ENCODE measurements at regions not wholly inside any gene's neighbourhood (a gene's known extent, or its start where the extent isn't known, plus 50 kb on each side); places are given as distances from the start of the nearest gene placed in this dataset.

GRCh38 chr20:24804481-24805206 is 144.4 kb upstream of the CST7 start:
- in situ Hi-C loops (cut with HindIII; ENCODE audit: low pct_ligation_motif_present, low pct_unique_long_range_greater_than_20kb, low sequenced_read_pairs), result no loop called here

GRCh38 chr20:24805456-24806238 is 143.4 kb upstream of the CST7 start:
- no peak for DNase-seq
- in situ Hi-C loops (cut with HindIII; ENCODE audit: low pct_ligation_motif_present, low pct_unique_long_range_greater_than_20kb, low sequenced_read_pairs), result no loop called here

More at GRCh38 chr20:24804481-24805206, 144.4 kb upstream of the CST7 start:
- DNase-seq, result no peak

- no peak for DNase-seq
- in situ Hi-C loops (cut with HindIII; ENCODE audit: low pct_ligation_motif_present, low pct_unique_long_range_greater_than_20kb, low sequenced_read_pairs), result no loop called here
These were observed 142.1 kb upstream of the CST7 start for GRCh38 chr20:24806705-24807676.

DNA sequence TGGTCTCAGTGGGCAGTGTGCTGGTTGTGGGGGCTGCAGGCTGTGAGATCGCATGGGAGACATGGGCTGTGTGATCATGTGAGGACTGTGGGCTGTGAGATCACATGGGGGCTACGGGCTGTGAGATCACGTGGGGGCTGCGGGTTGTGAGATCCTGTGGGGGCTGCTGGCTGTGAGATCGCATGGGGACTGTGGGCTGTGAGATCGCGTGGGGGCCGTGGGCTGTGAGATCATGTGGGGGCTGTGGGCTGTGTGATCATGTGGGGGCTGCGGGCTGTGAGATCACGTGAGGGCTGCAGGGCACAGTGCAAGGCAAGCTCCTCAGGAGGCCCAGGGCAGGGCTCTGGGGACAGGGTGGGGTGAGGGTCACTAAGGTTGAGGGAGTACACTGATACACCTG is 140.5 kb upstream of the CST7 start:
- in situ Hi-C loops (cut with HindIII; ENCODE audit: low pct_ligation_motif_present, low pct_unique_long_range_greater_than_20kb, low sequenced_read_pairs), result no loop called here
- no peak for DNase-seq

GRCh38 chr20:24809606-24810005 is 139.5 kb upstream of the CST7 start:
- in situ Hi-C loops (cut with HindIII; ENCODE audit: low pct_ligation_motif_present, low pct_unique_long_range_greater_than_20kb, low sequenced_read_pairs), result no loop called here
- no peak for DNase-seq

DNA sequence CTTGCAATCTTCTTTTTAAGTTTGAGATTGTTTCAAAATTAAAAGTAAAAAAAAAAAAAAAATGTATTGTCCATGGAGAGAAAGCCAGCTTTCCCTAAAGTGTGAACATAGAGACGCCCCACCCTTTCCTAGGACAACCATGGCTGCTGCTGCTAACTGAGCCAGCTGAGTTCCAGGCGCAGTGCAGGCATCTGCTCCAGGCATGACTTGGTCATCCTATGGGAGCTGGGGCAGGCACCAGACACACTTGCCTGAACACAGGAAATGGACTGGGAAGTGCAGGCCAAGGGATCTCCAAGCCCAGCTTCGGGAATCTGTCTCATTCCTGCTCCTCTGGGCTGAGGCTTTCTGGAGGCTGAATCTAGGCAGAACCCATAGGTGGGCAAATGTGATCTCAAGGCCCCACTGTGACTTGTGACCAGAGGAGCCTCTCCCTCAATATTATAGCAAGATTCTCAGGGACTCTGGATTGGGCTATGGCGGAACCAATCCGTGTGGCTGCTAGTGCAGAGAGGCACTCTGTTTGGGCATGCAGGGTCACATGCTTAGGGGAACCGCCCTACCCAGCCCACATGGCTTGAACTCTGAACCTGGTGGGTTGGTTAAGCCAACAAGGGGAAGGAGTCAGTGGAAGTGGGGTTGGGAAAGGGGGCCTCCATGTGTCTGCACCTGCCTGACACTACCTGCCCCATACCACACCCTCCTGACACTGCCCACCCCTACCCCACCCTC is 138.2 kb upstream of the CST7 start:
- in situ Hi-C loops (cut with HindIII; ENCODE audit: low pct_ligation_motif_present, low pct_unique_long_range_greater_than_20kb, low sequenced_read_pairs), result no loop called here
- DNase-seq, result no peak

DNA sequence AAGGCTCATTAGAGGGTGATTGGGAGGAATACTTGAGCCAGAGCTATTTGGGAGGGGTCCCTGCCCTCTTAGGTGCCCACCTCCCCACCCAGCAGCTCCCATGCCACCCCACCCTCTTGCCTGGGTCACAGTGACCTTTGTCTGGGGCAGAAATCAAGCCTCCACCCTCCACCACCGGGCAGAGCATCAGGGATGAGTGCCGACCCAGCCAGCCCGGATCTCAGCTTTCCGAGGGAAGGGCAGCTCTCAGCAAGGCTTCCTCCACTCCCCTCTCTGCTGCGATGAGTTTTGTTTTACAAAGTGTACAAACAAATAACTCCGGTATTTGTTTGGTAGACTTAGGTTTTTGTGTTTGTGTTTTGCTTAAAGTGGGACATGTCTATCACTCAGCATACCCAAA is 136.7 kb upstream of the CST7 start:
- DNase-seq, result no peak
- in situ Hi-C loops (cut with HindIII; ENCODE audit: low pct_ligation_motif_present, low pct_unique_long_range_greater_than_20kb, low sequenced_read_pairs), result no loop called here

GRCh38 chr20:24813080-24813479 is 136.0 kb upstream of the CST7 start:
- in situ Hi-C loops (cut with HindIII; ENCODE audit: low pct_ligation_motif_present, low pct_unique_long_range_greater_than_20kb, low sequenced_read_pairs), result no loop called here
- DNase-seq, result no peak

DNA sequence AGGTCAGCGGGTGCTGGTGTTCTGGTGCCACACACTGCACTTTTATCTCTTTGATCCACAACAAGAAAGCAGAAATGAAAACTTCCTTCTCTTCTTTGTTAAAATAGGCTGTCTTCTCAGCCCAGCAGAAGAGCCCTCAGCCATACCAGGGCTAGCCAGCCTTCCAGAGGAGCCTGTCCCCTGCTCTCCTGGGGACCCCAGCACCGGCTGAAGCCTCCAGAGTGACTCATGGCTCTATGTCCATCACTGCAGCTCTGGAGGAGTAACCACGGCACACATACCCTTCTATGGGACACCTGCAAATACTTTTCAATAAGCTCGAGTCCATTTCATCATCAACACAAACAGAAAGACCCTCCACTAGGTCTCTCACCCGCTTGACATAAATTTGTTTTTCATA is 135.6 kb upstream of the CST7 start:
- in situ Hi-C loops (cut with HindIII; ENCODE audit: low pct_ligation_motif_present, low pct_unique_long_range_greater_than_20kb, low sequenced_read_pairs), result no loop called here
- no peak for DNase-seq

DNA sequence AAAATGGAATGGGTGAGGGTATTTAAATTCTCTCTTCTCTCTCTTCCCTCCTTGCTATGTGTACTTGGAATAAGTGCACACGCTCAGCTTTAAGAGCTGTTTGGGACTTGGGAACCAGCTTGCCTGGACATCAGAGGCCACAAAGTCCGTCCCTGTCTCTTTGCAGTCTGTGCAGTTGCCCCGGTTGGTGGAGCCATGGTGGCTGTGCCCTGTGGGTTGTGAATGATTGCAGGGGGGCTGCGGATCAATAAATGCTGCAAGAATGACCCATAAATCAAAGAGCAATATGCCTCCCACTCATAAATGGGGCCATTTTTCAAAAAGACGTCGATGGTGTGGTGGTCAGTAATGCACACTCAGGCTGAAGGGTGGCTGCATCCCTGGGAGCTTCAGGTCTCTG is 135.1 kb upstream of the CST7 start:
- no peak for DNase-seq
- in situ Hi-C loops (cut with HindIII; ENCODE audit: low pct_ligation_motif_present, low pct_unique_long_range_greater_than_20kb, low sequenced_read_pairs), result no loop called here

GRCh38 chr20:24814556-24815195 is 134.4 kb upstream of the CST7 start:
- DNase-seq, result no peak
- in situ Hi-C loops (cut with HindIII; ENCODE audit: low pct_ligation_motif_present, low pct_unique_long_range_greater_than_20kb, low sequenced_read_pairs), result no loop called here

DNA sequence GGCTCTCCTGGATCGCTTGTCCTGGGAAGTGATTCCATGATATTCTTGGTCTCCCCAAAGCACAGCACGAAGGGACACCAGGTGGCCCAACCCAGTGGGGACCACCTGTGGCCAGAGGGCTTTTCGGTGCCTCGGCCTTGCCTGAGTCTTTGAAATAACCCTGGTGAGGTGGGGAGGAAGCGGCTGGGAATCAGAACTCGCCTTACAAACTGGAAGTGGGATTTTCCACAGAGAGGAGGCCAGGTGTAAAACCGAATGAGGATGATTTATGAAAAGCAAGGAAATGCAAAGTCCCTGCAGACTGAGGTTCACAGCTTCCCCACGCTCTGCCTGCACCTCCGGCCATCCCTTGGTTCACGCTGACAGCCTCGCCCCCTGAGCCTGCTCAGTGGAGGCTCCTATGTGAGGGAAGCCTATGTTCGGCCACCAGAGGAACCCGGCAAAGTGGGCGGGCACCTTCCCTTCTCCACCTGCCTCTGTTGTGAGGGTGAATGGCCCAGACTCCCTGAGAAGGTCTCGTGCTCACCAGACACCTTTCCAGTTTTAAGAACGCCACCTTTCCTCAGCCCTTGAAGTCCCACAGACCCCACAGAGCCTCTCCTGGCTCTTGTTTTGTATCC is 133.8 kb upstream of the CST7 start:
- DNase-seq, result no peak
- in situ Hi-C loops (cut with HindIII; ENCODE audit: low pct_ligation_motif_present, low pct_unique_long_range_greater_than_20kb, low sequenced_read_pairs), result no loop called here

GRCh38 chr20:24815931-24816330 is 133.1 kb upstream of the CST7 start:
- no peak for DNase-seq
- in situ Hi-C loops (cut with HindIII; ENCODE audit: low pct_ligation_motif_present, low pct_unique_long_range_greater_than_20kb, low sequenced_read_pairs), result no loop called here

- in situ Hi-C loops (cut with HindIII; ENCODE audit: low pct_ligation_motif_present, low pct_unique_long_range_greater_than_20kb, low sequenced_read_pairs), result no loop called here
These were observed 132.6 kb upstream of the CST7 start for GRCh38 chr20:24816431-24816830.

DNA sequence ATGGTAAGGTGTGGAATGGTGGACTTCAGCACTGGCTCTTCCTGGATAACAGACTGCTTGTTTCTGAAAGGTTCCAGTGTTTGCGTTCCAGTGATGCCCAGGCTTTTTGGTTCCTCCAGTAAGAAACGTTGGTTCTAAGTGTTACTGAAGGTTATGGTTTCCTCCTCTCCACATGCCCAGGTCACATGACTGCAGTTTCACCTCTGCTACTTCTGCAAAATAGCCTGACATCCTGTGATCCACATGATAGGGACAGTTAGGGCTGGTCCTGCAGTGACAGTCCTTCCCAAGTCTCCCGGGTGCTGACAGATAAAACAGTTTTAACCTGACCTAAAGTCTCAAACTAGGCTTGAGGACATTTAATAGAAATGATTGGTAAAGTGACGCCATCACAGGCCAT is 132.2 kb upstream of the CST7 start:
- no peak for DNase-seq

More at GRCh38 chr20:24816431-24816830, 132.6 kb upstream of the CST7 start:
- DNase-seq, result no peak

DNA sequence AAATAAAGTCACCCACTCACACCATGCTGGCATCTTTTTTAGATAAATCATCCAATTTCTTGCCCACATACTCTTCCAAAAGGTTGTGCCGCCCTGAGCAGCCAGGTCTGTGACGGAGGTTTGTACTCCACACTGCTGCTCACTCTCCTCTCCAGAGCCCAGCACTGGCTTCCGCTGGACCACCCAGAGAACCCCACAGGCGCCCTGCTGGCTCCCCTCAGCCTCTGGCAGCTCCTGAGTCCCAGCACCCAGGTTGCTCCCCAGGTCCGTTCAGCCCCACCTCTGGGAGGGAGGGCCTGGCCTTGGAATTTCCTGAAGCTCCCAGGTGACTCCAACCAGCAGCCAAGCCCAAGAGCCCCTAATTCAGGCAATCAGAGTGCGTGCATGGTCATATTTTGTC is 131.7 kb upstream of the CST7 start:
- in situ Hi-C loops (cut with HindIII; ENCODE audit: low pct_ligation_motif_present, low pct_unique_long_range_greater_than_20kb, low sequenced_read_pairs), result no loop called here
- DNase-seq, result no peak

More for the DNA sequence above, 132.2 kb upstream of the CST7 start:
- in situ Hi-C loops (cut with HindIII; ENCODE audit: low pct_ligation_motif_present, low pct_unique_long_range_greater_than_20kb, low sequenced_read_pairs), result no loop called here

DNA sequence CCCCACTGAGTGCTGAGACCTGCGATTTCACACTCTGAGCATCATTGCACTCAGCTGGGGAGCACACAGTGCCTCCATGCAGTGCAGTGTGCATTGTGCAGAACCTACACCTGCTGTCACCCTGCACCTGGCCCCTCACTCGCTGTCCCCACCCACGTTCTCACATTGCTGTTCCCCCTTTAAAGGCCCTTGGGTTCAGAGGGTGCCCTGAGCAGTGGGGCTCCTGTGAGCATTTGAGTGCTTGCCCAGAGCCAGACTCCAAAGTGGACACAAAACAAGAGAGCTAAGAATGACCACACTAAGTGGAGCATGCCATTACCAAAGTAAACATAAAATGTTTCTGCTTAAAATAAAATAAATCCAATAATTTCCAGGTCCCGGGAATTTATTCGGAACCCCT is 131.0 kb upstream of the CST7 start:
- in situ Hi-C loops (cut with HindIII; ENCODE audit: low pct_ligation_motif_present, low pct_unique_long_range_greater_than_20kb, low sequenced_read_pairs), result no loop called here
- DNase-seq, result no peak

All from ACHN (cell line).